HuH-7.5 (cell line): ENCODE measurements at regions not wholly inside any gene's neighbourhood (a gene's known extent, or its start where the extent isn't known, plus 50 kb on each side); places are given as distances from the start of the nearest gene placed in this dataset.
"Not testable (repeated sequence)": the region's sequence is repeated elsewhere in the genome, so short reads cannot be mapped to it uniquely, and the experiment has no call there.

Source experiments
- DNase-seq: peaks from one replicate; pipeline ENCODE4 v3.0.0; 2011; ENCODE audit warnings: low spot score

DNA sequence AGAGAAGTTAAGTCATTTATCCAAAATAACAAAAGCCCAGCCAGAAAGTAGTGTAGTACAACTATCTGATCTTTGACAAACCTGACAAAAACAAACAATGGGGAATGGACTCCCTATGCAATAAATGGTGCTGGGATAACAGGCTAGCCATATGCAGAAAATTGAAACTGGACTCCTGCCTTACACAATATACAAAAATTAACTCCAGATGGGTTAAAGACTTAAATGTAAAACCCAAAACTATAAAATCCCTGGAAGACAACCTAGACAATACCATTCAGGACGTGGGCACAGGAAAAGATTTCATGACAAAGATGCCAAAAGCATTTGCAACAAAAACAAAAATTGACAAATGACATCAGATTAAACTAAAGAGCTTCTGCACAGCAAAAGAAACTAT lies 561.4 kb upstream of the CHAC2 start:
- DNase-seq = not testable (repeated sequence)

DNA sequence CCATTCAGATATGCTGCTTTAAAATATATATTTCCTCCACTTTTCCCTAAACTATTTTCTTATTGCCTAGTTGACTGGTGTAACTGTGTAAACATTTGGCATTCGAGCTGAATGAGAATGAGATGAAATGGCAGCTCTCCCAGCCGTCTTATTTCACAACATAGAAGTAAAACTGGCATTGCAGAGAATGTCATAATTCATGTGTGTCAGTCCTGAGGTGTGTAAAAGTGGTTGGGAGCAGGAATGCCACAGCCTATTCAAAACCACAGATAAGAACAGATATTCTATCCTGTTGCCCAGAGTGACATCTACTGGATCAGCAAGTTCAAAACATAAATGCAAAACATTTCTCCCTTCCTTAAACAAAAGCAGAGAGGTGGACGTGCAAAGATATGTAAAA lies 565.5 kb upstream of the CHAC2 start:
- no peak for DNase-seq

DNA sequence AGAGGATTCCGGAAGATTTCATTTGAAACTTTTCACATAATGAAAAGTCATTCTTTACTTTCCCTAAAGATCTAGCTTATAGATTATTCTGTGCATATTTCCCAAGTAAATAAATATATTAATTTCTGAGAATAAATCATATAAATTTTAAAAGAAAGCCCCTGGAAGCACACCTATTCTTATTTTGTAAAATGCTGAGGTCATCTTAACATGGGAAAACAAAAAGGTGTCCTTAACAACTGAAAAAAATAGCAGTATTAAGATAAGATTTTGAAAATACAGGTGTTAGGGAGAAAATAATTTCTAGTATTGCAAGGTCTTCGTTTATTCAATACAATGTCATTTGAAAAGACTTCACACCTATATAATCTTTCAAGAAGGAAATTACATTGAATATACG lies 567.5 kb upstream of the CHAC2 start:
- no peak for DNase-seq

DNA sequence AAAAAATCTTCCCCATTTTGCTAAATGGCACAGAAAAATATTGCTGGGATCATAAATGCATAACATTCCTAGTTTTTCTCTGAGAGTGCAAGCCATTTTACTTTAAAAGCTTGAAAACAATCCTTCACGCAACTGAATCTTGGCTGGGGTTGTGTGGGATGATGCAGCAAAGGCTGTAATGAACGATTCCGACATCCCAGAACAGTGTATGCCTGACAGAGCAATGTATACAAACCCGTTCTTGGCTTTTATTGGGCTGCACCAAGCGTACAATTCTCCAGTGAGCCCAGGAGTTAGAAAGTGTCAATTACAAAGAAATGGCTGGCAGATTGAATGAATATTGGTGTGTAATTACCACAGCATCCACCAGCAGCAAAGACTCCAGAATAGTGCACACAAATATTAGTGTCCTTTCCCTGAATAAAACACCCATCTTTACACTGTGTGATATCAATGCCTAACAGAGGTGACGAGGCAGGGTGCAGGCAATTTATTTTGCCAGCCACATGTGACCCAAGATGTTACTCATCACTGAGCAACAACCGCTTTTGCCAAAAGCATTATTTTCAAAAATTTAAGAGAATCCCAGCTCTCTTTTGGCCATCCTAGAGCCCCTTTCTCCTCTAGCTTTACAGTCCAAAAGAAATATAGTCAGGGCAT lies 578.6 kb upstream of the CHAC2 start:
- DNase-seq = no peak

DNA sequence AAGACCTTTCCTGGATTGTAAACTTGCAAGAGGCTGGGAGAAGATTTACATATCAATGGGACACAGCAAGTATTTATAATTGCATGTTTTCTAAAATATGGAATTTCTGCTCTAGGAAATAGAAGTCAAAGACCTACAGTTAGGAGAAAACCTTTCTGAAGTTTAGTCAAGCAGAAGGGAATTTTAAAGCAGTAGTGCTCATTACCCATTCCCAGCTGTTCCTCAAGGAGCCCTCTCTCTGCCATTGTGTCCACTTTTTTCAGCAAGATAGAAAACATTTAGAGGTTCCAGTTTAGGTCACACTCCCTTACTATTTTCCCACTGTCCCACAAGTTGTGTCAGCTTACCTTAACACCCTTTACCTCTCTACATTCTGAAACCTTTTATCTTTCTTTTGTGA lies 584.0 kb upstream of the CHAC2 start:
- DNase-seq = no peak

DNA sequence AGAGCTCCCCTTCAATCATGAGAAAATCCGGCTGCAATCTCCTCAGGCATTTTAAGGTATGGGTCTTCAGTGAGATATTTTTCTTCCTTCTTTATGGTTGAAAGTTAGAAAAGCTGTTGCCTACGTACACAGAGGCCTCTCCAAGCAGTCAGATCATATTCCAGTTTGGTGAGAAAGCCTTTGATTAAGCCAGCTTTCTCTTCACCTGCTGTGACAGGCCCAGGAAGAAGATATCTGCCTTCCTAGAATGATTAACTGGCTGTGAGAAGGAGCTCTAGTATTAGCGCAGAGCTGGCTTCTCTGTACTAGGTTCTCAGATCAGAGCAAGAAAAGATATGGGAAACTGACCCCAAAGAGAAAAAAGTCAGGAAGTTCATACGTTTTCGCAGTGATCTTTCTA lies 585.0 kb upstream of the CHAC2 start:
- no peak for DNase-seq

DNA sequence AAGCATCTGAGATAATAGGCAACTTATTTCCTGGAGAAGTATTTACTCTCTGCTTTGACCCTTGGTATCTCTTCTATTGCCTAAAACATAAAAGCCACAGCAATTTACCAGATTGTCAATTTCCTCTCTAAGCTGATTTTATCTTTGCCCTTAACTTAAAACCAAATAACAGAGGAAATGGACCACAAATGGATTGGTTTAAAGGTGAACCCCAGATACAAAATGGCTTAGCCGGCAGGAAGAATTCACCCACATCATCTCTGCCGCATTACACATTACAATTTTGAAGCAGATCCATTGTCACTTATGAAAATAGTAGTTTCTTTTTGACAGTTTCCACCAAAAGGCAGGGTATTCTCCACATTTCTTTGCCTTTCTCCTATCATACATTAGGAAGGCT lies 585.8 kb upstream of the CHAC2 start:
- no peak for DNase-seq

DNA sequence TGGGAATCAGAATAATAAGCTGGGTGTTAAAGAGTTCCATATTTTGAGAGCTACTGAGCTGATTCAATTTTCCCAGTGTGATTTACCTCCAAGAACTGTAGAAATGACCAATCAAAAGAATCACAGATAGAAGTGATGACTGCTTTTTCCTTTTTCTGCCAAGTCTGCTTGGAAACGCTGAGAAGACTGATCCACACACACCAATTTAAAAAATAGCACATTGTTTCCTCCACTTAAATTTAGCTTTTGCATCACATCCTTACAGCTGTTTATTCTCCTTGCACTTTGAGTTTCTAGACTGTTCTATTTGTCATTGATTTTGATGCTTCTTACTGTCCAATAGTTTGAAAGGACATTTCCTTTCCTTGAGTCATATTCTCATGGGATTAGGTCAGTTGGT lies 590.3 kb upstream of the CHAC2 start:
- DNase-seq = no peak

DNA sequence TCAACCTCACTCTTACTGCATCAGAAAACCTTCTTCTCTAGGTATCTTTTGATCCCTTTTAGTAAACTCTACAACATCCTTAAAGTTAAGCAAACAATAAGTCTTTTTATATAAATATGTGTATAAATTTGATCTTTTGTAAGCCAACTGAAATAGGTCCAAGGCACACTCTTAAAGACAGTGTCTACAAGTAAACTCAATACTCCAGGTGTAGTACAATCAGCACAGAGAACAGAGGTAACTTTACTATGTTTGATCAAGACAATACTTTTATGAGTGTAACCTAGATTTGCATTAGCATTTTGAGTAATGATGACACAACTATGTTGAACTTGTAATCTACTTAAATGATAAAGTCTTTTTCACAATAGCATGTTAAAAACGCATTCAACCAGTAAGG lies 593.1 kb upstream of the CHAC2 start:
- no peak for DNase-seq

DNA sequence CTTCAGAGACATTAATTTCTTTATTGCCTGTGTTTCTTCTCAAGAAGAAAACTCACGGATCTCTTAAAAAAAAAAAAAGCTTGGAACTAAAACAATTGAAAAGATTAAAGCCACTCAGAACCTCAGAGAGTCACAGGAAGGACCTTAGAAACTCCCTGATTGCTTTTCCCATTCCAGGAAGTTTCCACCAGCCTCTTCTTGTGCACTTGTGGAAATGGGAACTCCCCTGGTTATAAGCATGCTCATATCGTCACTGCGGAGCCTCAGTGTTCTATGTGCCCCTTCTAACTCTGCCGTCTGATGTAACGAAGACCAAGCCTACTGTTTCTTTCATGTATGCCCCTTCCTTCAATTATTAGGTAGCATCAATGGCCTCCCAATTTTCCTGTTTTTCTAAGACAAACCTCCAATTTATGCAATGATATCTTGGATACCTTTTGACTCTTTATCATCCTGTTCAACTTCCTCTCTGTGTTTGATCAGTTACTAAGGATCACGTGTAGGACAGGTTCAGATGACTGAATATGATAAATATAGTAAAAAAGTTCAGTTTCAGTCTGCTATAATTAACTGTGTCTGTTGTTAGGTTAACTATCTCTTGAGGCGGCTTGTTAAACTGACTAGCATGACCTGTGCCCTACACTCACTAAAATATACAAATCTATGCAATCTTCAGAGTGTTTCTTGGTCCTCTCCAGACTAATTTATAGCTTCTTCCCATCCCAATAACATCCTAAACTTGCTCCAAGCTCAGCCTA lies 593.7 kb upstream of the CHAC2 start:
- DNase-seq = no peak

DNA sequence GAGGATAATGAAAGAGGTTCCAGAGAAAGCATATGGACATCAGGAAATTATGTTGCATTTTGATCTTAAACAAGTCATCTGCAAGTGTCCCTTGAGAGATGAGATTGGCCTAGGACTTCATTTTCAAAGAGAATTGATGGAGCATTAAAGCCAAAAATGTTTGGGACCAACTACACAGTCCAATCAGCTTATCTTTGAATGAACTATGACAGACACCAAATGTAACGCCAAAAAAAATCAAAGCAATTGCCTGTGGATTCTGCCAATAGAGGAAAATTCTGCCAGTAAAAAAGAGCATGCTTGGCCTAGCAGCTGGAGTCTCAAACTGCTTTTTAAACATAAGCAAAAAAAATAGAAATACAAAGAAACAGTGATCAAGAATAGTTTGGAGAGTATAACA lies 594.5 kb upstream of the CHAC2 start:
- no peak for DNase-seq

DNA sequence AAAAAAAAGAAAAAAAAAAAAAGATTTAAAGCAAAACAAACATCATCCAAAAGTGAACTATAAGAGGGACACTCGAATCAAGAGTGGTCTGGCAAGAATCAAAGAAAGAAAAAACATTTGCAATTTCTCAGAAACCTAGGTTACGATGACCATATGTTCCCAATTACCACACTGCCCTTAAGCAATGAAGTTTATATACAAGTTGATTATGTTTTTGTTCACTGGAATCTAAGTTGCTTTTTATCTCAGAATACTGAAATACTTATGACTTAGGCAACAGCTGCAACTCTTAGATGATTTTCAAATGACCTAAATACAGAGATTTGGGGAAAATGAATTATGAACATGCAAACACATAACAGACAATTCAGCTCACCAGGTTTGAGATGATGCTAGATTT lies 597.1 kb upstream of the CHAC2 start:
- no peak for DNase-seq

DNA sequence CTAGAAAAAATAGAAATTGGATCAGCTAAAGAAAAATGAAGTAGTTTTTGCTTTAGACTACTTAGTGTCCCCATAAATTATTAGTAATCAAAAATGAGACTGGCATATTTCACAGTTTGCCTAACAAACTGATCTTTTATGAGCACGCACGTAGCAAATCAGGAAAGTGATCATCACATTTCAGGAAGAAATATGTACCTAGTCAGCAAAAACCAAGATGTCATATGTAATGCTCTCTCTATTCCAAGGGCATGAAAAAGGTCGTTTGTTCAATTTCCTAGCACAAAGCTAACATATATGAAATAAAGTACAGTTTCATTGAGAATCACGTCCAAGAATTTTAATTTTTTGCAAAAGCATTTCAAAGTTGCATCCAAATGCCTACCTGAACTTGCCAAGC lies 600.4 kb upstream of the CHAC2 start:
- no peak for DNase-seq

DNA sequence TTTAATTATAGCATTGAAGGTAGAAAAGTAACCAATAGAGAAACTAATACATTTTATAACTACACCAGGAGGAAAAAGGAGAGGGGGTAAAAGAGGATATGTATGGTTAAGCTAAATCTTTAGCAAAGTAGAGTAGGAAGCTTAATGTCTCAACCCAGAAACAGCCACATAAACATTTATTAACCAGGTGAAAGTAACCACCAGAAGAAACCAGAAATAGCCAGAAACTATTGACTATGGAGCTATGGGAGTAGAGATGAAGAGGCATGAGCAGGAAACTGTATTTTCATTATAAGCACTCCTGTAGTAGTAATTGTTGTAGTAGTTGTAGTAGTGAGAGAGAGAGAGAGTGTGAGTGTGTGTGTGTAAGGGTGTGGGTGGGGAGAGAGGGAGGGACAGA lies 617.5 kb upstream of the CHAC2 start:
- DNase-seq = no peak

DNA sequence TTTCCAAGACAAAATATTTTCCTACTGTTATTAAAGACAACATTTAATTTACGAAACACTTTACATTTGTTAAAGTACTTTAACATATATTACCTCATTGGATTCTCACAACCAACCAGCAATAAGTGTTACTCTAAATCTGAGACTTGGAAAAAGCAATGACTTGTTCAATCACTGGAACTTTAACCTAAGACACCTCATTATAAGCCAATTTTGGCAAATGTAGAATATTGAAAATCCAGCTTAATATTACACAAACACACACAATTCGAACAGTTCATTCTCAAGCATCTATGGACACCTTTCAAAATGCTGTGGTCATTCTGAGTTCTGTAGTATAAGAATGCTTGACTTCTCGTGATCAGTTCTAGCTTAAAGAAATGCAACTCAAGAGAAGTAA lies 619.4 kb upstream of the CHAC2 start:
- DNase-seq = no peak

DNA sequence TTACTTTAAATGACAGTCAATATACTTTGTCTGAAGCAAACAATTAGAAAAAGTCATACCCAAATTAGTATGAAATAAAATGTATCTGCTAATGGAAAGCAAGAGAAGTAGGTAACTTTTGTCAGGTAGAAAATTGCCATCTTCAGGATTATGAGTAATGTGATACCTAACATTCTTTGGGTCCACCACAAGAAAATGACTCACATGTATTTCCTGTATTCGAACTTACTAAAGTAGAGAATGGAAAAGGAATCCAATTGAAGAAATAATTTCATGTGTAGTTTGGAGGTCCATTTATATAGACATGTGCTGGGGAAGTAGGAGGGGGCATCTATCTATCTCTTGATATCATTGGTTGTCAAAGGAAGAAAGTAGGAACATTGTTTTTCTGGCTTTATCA lies 636.2 kb upstream of the CHAC2 start:
- no peak for DNase-seq

DNA sequence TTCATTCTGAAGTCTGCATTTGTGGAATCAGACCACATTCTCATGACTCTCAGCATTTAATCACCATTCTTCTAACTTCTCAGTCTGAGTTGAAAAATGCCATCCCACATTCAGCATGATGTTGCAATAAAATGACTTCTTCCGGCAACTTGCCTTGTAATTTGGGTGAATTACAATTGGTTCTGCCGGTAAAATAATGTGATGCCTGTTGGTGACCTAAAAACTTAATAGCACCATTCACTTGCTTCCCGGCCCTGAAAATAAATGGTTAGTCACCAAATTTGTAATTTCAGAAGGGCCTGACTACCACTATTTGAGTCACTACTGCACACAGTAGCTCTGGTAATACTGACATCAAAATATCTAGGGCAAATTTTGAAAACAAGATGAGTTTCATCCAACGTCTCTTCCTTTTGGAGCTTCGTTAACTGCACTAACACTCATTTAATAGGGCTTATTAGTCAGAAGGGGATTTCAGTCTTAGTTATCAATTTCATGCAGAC lies 637.1 kb upstream of the CHAC2 start:
- no peak for DNase-seq

DNA sequence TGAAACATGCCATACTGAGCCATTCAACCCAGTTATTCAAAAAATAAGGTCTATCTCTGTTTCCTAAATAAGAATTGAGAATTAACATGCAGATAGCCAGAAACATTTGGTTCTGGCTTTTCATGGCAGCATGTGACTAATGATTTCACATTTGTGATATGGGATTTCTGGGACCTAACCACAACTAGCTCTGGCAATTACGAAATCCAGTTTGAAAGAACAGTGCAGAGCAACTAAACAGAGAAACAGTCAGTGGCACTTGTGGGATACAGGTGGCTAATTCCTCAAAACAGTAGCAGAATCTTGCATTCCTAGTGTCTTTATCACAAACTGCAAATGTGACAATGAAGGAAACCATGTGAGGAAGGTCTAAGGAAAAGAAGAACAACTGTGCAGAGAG lies 637.8 kb upstream of the CHAC2 start:
- DNase-seq = no peak

DNA sequence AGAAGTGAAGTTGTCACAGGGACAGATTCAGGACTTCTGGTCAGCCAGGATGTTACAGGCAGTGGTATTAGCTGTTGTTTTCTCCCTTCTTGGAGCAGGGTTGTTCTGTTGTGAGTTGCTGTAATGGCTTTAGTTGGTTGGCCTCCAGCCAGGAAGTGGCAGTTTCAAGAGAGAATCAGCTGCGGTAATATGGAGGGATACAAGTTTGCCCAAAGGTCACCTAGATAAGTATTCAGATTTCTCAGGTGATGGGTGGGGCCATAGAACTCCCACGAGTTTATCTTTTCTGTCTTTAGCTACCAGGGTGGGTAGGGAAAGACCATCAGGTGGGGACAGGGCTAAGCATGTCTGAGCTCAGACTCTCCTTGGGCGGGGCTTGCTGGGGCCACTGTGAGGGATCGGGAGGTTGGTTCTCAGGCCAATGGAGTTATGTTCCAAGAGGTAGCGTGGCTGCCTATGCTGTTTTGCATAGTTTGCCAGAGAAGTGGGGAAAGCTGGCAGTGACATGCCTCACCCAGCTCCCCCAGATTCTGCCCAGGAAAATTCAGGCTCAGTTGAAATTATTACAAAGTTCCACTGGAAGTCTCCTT lies 640.4 kb upstream of the CHAC2 start:
- no peak for DNase-seq

DNA sequence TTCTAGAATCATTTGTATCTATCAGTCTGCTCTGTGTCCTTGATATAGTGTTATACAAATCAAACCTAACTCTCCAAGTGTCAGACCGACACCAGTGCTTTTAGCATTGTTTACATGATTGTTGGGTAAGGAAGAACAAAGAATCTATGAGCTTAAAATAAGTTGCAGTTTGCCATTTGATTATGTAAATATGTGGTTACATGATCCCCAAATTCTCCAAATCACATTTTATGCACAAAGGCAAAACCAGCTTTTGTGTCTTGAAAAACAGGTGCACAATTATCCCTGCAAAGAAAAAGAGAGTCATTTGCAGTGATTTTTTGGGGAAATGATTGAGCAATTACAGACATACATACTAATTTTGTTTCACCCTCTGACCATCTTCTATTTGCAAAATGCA lies 652.6 kb upstream of the CHAC2 start:
- DNase-seq = no peak

DNA sequence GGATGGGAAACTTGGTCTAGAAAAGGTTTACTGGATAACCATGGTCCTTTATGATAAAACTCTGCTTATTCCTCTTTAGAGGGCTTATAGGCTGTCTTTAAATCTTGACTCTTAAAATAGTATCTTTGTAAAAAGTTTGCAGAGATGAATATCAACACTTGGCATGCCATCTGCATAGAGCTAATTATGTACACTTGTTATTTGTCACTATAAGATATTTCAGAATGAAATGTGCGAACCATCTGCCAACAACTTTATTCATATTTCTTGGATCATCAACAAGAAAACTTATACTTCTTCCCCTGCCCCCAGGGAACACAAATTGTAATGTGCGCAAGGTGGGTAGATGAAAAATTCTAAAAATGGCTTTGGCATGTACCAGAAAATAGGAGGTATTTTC lies 653.0 kb upstream of the CHAC2 start:
- no peak for DNase-seq

DNA sequence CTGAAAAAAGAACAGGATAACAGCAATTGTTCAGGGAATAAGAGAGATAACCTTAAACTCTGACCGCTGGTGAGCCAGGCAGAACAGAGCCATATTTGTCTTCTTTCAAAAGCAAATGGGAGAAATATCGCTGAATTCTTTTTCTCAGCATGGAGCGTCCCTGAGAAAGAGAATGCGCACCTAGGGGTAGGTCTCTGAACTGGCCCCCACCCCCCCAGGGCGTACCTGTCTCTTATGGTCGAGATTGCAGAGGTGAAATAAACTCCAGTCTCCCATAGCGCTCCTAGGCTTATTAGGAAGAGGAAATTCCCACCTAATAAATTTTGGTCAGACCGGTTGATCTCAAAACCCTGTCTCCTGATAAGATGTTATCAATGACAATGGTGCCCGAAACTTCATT lies 655.2 kb upstream of the CHAC2 start:
- not testable (repeated sequence) for DNase-seq

DNA sequence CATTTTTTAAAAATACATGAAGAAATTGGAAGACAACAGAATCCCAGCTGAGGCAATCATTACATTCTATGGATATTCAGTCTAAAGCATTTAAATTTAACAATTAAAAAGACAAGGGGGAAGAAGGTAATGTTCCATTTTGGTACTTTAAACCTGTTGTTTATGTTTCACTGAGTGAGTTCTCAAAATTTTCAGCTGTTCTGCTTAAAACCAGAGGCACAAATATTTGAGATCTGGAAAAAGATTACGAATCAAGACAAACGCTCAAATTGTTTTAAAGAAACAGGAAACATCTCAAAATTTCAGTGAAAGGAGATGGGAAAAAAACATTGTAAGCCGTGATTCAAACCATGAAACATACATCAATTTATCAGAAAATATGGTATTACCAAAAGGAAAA lies 656.2 kb upstream of the CHAC2 start:
- no peak for DNase-seq

DNA sequence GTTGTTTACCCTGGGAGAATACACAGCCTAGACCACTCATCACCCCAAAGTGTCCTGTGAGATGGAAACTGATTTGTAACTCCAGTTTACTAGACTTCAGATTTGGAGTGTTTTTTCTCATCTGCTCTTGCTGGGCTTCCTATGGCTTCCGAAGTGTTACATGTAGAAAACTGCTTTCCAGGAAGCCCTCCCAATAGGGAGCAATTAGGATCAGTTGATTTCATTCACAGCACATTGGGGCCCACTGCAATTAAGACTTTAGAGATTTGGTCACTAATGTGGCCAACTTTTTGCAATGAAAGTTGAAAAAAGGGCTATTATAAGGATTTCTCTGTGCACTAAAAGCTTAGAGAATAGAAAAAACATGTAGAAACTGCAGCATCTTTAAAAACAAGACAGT lies 656.6 kb upstream of the CHAC2 start:
- no peak for DNase-seq
